GM19324 (cell line): ENCODE measurements at regions not wholly inside any gene's neighbourhood (a gene's known extent, or its start where the extent isn't known, plus 50 kb on each side); places are given as distances from the start of the nearest gene placed in this dataset.
"Not testable (repeated sequence)": the region's sequence is repeated elsewhere in the genome, so short reads cannot be mapped to it uniquely, and the experiment has no call there.

ENCODE experiments used
- ATAC-seq: cut with Tn5 transposase; IDR thresholded peaks from one replicate; pipeline ENCODE4 v1.9.1; 2021; ENCODE audit warnings: mild to moderate bottlenecking, moderate library complexity; ENCODE audit not compliant: unreplicated experiment, low FRiP score

DNA sequence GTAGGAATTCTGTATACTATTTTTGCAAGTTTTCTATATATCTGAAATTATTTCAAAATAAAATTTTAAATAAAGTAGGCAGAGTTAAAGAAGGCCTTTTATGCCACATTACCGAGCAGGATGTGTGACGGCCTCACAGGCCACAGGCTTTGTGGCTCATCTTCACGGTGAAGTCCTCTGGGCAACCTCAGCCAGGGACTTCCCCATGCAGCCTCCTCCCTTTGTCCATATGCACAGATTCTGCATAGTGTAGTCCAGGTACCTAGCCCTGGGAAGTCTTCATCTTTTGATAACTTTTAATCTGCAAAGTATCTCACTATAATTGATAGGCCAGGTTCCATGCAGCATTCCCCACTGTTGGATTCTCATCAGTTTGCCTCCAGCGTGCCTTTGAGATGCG, 62.8 kb downstream of the ARHGAP11B start:
- ATAC-seq = not testable (repeated sequence)

DNA sequence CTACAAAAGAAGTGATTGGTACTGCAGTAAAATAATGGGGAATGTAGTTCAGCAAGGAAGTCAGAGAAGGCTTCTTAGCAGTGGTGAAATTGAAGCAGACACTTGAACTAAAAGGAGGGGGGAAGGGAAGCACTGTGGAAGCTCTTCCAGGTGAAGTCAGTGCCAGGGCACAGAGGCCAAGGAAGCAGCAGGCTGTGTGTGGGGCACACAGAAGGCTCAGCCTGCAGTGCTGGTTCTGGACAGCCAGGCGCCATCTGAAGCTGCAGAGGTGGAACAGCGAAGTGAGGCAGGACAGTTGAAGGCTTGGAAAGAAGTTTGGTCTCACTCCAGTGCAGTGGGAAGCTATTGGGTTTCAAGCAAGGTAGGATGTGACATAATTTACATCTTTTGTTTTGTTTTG, 64.2 kb downstream of the ARHGAP11B start:
- ATAC-seq = not testable (repeated sequence)

DNA sequence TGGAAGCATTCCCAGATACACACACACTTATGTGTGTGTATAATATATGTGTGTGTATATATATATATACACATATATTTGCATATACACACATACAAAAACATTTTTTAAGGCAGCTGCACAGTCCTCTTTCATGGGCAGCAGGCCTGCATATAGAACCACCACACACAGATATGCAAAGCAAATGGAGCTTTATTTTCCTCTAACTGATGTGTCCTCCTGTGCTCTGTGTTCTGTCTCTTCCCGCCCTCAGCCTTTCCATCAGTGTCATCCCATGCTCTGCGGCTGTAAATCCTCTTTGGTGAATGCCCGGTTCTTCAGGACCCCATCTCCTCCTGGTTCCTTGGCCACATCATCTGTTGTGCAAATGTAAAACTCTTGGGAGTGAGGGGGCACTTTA, 69.9 kb downstream of the ARHGAP11B start:
- ATAC-seq = not testable (repeated sequence)

DNA sequence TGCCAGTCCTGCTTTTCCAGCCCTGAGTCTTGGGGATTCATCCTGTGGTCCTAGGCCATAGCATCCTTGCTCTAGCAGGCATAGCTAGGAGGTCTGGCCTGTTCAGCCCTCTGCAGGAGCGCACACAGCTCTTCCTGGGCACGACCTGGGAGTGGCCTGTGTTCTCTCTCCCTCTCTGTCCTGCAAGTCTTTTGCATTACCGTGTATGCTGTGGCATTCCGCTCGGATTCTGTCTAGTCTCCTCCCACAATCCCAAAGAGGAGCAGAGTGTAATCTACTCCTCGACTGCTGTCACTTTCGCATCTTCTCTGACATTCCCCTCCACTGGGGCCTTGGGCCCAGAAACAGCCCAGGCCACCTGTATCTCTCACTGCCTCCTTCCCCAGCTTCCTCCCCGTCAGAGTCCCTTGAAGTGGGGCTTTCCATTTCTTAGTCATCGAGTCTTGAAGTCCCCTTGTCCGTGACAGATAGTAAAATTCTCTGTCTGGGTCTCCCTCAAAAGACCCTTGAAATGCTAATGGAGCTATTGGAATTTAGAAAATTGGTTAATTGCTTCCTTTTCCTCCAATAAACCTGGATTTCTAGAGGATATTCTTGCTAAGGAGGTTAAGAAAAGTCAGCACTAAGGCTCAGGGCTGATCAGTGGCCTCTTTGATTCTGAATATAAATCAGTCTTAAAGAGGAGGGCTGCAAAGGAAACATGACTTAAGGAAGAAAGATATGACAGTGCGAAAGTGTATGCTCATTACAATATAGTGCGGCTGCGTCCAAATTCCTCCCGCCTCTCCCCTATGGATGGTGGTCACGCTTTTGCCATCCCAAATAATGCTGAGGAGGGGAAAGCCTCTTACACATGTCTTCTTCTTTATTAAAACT, 70.7 kb downstream of the ARHGAP11B start:
- ATAC-seq = peak; percentile 65

DNA sequence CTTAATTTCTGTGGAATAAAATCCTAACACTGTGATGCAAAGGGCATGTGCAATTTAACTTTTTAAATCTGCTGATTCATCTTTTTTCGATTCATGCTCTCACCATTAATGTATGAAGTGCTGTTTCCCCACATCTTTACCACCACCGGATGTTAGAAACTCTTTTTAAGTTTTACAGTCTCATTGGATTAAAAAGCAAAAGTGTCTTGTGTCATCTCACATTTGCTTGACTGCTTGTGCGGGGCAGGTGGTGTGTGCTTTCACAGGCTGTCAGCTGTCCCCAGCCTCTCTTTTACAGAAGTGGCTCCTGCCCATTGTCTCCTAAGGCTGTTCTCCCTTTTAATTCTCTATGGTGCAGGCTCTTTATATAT, 71.4 kb downstream of the ARHGAP11B start:
- ATAC-seq = peak; percentile 59

GRCh38 chr15:30700006-30700597, 74.2 kb downstream of the ARHGAP11B start:
- ATAC-seq = not testable (repeated sequence)

GRCh38 chr15:30707976-30708685, 82.2 kb downstream of the ARHGAP11B start:
- ATAC-seq = not testable (repeated sequence)

- not testable (repeated sequence) for ATAC-seq
Measured at GRCh38 chr15:30708809-30709208, 82.9 kb downstream of the ARHGAP11B start.

DNA sequence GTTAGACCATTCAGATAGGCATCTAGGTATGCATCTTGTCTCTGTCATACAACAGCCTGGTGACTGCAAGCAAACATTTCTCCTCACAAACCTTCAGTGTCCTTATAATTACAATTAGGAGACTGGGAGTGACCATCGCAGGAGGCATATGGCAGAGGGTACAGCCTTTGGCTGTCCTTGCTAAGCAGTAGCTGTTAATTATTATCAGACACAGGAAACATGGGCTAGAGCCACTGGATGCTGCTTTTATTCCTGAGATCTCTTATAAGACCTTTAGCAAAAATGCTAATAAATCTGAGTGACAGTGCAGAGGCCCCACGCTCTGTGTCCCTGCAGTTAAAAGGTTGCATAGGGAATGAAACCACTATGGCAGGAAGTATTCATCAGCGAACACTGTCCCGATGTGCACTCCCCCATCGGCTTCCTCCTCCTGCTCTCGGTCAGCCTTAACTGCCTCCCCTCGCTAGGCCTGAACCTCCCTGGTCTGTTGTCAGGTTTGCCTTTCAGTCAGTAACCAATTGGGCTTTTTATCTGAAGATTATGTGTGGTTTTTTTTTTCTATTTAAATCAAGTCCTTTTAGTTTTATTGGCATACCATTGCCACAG, 92.2 kb downstream of the ARHGAP11B start:
- ATAC-seq = peak; percentile 76

GRCh38 chr15:30719363-30719762, 93.4 kb downstream of the ARHGAP11B start:
- not testable (repeated sequence) for ATAC-seq

DNA sequence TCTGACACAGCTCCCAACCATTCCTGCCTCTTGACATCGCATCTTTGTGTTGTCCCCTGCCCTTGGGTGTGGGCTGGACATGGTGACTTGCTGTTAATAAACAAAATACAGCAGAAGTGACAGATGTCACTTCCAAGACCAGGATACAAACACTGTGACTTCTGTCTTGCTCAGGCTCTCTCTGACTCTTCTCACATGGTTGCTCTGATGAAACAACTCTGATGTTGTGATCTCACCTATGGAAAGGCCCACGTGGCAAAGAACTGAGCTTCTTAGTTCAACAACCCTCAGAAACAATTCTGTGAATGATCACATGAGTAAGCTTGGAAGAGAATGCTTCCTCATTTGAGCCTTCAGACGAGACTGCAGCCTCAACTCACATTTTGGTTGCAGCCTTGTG, 94.9 kb downstream of the ARHGAP11B start:
- ATAC-seq = not testable (repeated sequence)

GRCh38 chr15:30721529-30721928, 95.6 kb downstream of the ARHGAP11B start:
- not testable (repeated sequence) for ATAC-seq

DNA sequence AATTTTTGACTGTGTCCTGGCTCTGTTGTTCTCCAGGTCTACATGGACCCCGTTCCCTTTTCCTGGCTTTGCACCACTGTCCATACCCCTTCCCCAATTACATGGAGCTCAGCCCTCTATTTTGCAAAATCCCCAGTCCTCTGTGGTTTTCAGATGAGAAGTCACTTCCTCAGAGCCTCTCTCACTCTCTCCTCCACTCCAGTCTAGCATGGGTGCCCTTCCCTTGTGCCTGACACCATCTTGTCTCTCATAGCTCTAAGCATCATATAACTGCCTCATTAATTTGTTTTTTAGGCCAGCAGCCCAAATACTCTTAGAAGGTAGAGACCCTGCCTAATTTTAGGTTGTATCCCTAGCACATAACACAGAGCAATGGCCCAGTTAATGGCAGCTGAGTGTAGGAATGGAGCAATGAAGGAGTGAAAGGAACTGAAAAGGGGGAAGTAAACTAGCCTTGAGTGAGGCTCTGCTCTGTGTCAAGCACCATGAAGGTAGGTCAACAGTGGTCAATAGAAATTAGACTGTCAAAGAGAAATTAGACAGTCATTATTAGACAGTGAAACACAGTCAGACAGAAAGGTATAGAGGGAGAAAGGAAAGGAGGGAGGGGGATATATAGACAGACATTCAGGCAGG, 97.7 kb downstream of the ARHGAP11B start:
- ATAC-seq = not testable (repeated sequence)

DNA sequence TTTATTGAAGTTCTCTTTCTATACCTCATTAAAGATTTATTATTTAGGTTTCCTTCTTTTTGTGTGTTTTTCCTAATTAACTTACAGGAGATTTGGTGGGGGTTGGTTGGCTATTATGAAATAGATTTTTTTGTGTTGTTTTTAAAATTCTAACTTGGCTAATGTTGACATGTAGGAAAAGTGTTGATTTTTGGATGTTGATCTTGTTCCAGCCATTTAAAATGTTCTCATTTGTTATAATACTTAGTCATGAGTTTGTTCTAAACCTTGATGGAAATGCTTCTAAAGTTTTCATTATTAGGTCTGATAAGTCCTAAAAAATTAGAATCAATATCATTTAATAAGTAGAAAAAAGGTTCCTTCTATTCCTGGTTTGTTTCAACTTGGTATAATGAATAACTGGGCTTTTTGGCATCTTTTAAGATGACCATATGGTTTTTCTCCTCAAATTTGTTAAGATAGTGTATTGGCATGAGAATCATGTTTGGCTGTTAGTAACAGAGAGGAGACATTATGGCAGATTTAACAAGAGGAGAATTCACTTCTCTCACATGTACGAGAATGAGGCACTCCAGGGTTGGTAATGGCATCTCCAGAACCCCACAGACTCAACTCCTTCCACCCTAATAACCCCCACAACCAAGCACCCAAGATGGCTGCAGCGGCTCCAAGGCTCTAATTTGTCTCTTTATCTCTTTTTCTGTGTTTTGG, 104.1 kb downstream of the ARHGAP11B start:
- not testable (repeated sequence) for ATAC-seq

- ATAC-seq = not testable (repeated sequence)
Measured at GRCh38 chr15:30730633-30731032, 104.7 kb downstream of the ARHGAP11B start.

- ATAC-seq = not testable (repeated sequence)
Measured at GRCh38 chr15:30732100-30732499, 106.2 kb downstream of the ARHGAP11B start.

GRCh38 chr15:30735884-30736564, 110.1 kb downstream of the ARHGAP11B start:
- ATAC-seq = not testable (repeated sequence)

DNA sequence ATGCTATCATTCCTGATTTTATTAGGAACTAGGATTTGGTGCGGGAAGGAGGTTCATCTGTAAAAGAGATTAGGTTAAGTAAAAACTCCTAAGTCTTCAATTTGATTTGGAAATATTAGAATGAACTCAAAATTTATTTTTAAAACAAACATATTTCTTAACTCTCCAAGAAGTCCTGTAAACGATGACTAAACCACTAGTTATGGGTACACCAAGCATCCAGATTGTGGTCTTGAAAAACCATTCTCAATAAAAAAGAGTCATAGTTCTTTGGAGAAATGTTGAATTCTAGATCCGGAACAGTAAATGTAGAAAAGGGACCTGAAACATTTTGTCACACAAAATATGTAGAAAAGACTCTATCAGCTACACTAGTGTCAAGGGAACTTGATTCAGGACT, 116.9 kb downstream of the ARHGAP11B start:
- ATAC-seq = not testable (repeated sequence)

DNA sequence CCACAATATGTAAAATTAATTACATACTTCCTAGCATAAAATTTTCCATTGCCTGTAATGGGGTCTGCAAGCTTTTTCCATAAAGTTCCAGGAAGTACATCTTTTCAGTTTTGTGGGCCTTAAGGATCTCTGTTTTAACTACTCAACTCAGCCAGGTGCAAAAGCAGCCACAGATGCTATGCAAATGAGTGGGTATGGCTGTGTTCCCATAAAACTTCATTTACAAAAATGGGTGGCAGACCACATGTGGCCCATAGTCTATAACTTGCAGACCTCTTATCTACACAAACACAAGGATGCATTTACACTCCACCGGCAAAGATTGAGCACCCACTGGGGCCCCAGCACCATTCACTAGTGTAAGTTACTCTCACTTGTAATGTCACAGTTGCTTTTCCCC, 123.1 kb downstream of the ARHGAP11B start:
- ATAC-seq = not testable (repeated sequence)
